GM12872 (cell line): ENCODE measurements at regions not wholly inside any gene's neighbourhood (a gene's known extent, or its start where the extent isn't known, plus 50 kb on each side); places are given as distances from the start of the nearest gene placed in this dataset.

ENCODE experiments used
- CTCF ChIP-seq: IDR thresholded peaks from 3 replicates; pipeline ENCODE4 v1.5.1; 2011; ENCODE audit warnings: low read depth, mild to moderate bottlenecking, low read length, moderate library complexity; ENCODE audit not compliant: insufficient read depth

- no peak for TF ChIP-seq CTCF
Observed at GRCh38 chr10:62623223-62623622, 181.3 kb upstream of the ADO start.

DNA sequence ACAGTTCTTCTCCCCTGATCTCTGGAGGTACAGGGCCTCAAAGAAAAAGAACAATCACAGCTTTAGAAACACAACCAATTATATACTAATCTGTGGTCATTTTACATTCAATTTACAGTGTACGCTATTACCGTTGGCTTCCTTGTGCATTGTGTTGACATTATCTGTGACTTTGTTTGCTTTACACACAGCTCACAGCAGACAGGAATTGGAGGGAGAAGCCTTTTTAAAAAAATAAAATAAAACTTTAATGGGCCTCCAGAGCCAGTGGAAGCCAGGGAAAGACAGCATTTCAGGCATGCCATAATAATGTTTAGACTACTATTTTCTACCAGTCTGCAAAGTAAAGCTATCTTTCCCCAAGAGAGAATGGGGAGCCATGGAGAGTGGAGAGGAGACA lies 179.0 kb upstream of the ADO start:
- no peak for TF ChIP-seq CTCF

DNA sequence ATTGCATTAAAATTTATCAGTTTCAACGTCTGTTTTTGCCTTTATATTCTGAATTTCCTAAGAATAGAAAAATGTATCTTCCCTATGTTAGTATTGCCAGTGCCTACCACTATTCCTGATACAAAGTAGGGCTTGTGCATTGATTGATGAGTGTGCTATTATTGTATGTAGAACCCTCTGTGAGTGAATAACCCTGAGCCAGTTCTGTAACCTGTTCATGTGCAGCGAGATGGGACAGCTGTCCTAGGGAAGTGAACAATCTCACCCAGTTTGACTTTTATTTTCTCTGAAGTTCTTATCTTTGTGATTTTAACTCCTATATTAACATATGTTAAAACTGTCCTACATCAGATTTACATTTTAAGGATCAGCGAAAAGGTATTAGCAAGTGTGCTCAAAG lies 178.4 kb upstream of the ADO start:
- no peak for TF ChIP-seq CTCF

GRCh38 chr10:62626817-62627216 lies 177.7 kb upstream of the ADO start:
- TF ChIP-seq CTCF, result no peak

DNA sequence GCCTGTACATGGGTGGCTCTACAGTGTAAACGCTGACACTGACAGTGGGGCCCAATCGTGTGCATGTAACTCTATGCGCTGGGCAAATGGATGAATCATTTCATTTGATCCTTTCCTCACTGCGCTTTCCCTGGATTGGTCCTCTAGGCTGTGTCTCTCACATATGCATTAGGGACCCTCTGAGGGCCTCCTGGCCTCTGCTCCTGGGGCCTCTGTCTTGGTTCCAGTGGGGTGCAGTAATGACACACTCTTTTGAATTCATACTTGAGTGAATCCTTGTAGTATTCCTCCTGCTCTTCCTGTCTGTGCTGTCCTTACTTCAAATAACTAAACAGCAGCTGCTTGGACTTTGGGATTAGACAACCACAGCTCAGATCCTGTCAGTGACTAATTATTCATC lies 176.5 kb upstream of the ADO start:
- no peak for TF ChIP-seq CTCF

- TF ChIP-seq CTCF, result no peak
Observed at GRCh38 chr10:62631241-62631640, 173.3 kb upstream of the ADO start.

DNA sequence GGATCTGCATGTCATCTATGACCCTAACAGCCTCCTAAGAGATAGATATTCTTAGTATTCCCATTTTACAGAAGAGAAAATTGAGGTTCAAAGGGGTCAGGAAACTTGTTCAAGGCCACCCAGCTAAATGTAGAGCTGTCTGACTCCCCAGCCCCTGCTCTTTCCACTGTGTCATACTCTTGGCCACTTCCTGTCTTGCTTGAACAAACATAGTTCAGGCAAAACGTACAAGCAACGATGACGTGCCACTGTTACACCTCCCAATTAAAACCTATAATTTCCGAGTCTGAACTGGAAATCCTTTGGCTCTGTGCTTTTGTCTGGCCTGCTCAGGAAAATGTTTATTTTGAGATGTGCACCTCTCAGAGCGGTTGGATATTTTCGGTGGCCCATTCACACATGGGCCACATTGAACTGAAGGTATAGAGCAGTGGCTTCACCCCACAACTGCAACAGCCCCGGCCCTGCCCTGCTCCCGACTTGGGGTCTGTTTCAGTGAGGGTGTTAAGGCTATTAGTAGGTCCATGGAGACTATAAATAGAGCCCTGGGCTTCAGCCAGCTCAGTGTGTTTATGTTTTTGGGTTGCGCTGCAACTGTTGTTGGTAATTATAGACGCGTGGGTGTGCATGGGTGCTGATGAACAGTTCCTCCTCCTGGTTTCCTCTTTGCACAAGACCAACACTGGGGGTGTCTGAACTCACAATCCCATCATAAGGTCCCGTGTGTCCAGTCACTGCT lies 172.3 kb upstream of the ADO start:
- no peak for TF ChIP-seq CTCF
